GM12878 (cell line): ENCODE measurements at regions not wholly inside any gene's neighbourhood (a gene's known extent, or its start where the extent isn't known, plus 50 kb on each side); places are given as distances from the start of the nearest gene placed in this dataset.

ENCODE experiments used
- ATF2 ChIP-seq: IDR thresholded peaks from 2 replicates; pipeline ENCODE4 v1.6.1; 2012; ENCODE audit warnings: low read length, inconsistent platforms
- CREB1 ChIP-seq: IDR thresholded peaks from 2 replicates; pipeline ENCODE4 v1.6.1; 2012; ENCODE audit warnings: low read depth, mild to moderate bottlenecking, inconsistent platforms
- CTCF ChIP-seq, 3 experiments: IDR thresholded peaks in 2 of 3; conservative IDR thresholded peaks in 1 of 3; 2 replicates each; pipeline ENCODE4 v1.5.1; 2011; ENCODE audit warnings: low read depth in 3 of 3, low read length in 3 of 3, mild to moderate bottlenecking in 3 of 3, control low read depth in 2 of 3, moderate library complexity in 2 of 3, inconsistent platforms in 1 of 3, mixed read lengths in 1 of 3; ENCODE audit not compliant: control insufficient read depth in 2 of 3, insufficient read depth in 1 of 3; ENCODE audit errors: extremely low read depth in 1 of 3
- EGR1 ChIP-seq, 2 experiments: IDR thresholded peaks; 1 replicate in 1 of 2; 2 replicates in 1 of 2; pipeline ENCODE4 v1.6.1; 2011 to 2012; ENCODE audit warnings: low read depth in 2 of 2, low read length in 2 of 2, borderline replicate concordance in 1 of 2, mild to moderate bottlenecking in 1 of 2, moderate library complexity in 1 of 2
- EP300 ChIP-seq, 2 experiments: fragments of 150-350 bp in 1 of 2; IDR thresholded peaks; 2 replicates each; pipeline ENCODE4 v1.6.1; 2011 to 2012; ENCODE audit warnings: low read depth in 2 of 2, low read length in 2 of 2, borderline replicate concordance in 1 of 2, improper control_type of control experiment in 1 of 2, inconsistent platforms in 1 of 2; ENCODE audit not compliant: control insufficient read depth in 1 of 2
- MEF2A ChIP-seq: IDR thresholded peaks from 2 replicates; pipeline ENCODE4 v1.6.1; 2011; ENCODE audit warnings: low read depth, mild to moderate bottlenecking, low read length, moderate library complexity; ENCODE audit not compliant: insufficient read depth
- MXI1 ChIP-seq: fragments of 150-350 bp; IDR thresholded peaks from 2 replicates; pipeline ENCODE4 v1.6.1; 2011; ENCODE audit warnings: low read depth, mild to moderate bottlenecking, inconsistent platforms, low read length, improper control_type of control experiment
- NR2C2 ChIP-seq: IDR thresholded peaks from 2 replicates; pipeline ENCODE4 v1.6.1; 2011; ENCODE audit warnings: borderline replicate concordance, low read depth; ENCODE audit not compliant: control insufficient read depth, insufficient read length
- POLR2A ChIP-seq: IDR thresholded peaks from 2 replicates; pipeline ENCODE4 v1.6.1; 2011; ENCODE audit warnings: low read depth, mild to moderate bottlenecking, low read length
- POLR2AphosphoS5 ChIP-seq: IDR thresholded peaks from 2 replicates; pipeline ENCODE4 v1.6.1; 2011; ENCODE audit warnings: mild to moderate bottlenecking, low read length, inconsistent platforms
- USF2 ChIP-seq: IDR thresholded peaks from 2 replicates; pipeline ENCODE4 v1.6.1; 2011; ENCODE audit warnings: low read depth, low read length, improper control_type of control experiment, borderline replicate concordance
- ZNF274 ChIP-seq: IDR thresholded peaks from one replicate; pipeline ENCODE4 v1.8.0; 2011; ENCODE audit not compliant: insufficient read length, insufficient read depth

GRCh38 chr21:24899138-24899537 lies 708.1 kb downstream of the MRPL39 start:
- TF ChIP-seq POLR2AphosphoS5, result no peak
- TF ChIP-seq CTCF (IDR thresholded peaks at IDR 0.05 in 2 of 3, conservative IDR thresholded peaks at IDR 0.05 in 1 of 3; ENCODE audit: control insufficient read depth in 2 of 3, extremely low read depth in 1 of 3, insufficient read depth in 1 of 3, low read depth in 3 of 3, low read length in 3 of 3), result no peak
- no peak for TF ChIP-seq CREB1
- TF ChIP-seq POLR2A, result no peak
- no peak for TF ChIP-seq NR2C2
- no peak for TF ChIP-seq MEF2A
- no peak for TF ChIP-seq EP300 (IDR thresholded peaks at IDR 0.05; ENCODE audit: borderline replicate concordance in 1 of 2, control insufficient read depth in 1 of 2, low read depth in 2 of 2, low read length in 2 of 2)
- TF ChIP-seq USF2, result no peak
- TF ChIP-seq MXI1, result no peak
- TF ChIP-seq ATF2, result no peak
- TF ChIP-seq EGR1 (IDR thresholded peaks at IDR 0.05; ENCODE audit: borderline replicate concordance in 1 of 2, low read depth in 2 of 2, low read length in 2 of 2), result no peak
- TF ChIP-seq ZNF274, result no peak
